H7 (cell line): ENCODE measurements at regions not wholly inside any gene's neighbourhood (a gene's known extent, or its start where the extent isn't known, plus 50 kb on each side); places are given as distances from the start of the nearest gene placed in this dataset.

Experiments
- DNase-seq: peaks from one replicate; pipeline ENCODE4 v3.0.0; 2012
- H3K27me3 ChIP-seq: 2 replicates; pipeline ENCODE4 v1.6.0; 2011; ENCODE audit warnings: mild to moderate bottlenecking, low read length; ENCODE audit not compliant: control insufficient read depth, insufficient read depth
- H3K36me3 ChIP-seq: replicated peaks from 2 replicates; pipeline ENCODE4 v1.5.1; 2011; ENCODE audit warnings: low read length; ENCODE audit not compliant: control insufficient read depth, insufficient read depth
- H3K4me3 ChIP-seq: 2 replicates; pipeline ENCODE4 v1.5.1; 2011; ENCODE audit warnings: low read depth, mild to moderate bottlenecking, control low read depth, low read length, moderate library complexity; ENCODE audit not compliant: insufficient read depth

GRCh38 chrX:40326186-40326965, 228.6 kb upstream of the BCOR start:
- no peaks in the 10 kb centered on the region for H3K36me3 ChIP-seq
- H3K4me3 ChIP-seq: no peak overlapping the region
- H3K27me3 ChIP-seq: no peaks in the 10 kb centered on the region
- DNase-seq: no peak

- no peak overlapping the region for H3K4me3 ChIP-seq
- DNase-seq: no peak
- no peaks in the 10 kb centered on the region for H3K36me3 ChIP-seq
- no peaks in the 10 kb centered on the region for H3K27me3 ChIP-seq
Observed at GRCh38 chrX:40325161-40325560, 227.4 kb upstream of the BCOR start.

DNA sequence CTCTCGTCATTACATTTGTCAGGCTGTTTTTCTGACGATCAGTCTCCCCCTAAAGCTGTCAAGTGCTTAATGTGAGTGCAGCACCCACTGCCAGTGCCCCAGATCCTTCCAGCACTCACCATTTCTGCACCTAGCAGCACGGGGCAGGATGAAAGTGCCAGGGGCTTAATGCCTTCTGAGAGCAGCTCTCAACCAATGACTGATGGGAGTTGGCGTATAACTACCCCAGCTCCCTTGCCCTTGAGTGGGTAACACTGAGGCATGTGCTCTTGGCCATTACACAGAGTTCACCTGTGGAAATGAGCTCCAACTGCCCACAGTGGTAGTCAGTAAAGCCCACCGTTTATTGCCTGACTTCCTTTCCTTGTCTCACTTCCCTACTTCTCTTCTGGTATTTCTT, 226.2 kb upstream of the BCOR start:
- no peak for DNase-seq
- Histone ChIP-seq H3K27me3 (no peaks in the 10 kb centered on the region), H3K4me3 (no peak overlapping the region), H3K36me3 (no peaks in the 10 kb centered on the region)

DNA sequence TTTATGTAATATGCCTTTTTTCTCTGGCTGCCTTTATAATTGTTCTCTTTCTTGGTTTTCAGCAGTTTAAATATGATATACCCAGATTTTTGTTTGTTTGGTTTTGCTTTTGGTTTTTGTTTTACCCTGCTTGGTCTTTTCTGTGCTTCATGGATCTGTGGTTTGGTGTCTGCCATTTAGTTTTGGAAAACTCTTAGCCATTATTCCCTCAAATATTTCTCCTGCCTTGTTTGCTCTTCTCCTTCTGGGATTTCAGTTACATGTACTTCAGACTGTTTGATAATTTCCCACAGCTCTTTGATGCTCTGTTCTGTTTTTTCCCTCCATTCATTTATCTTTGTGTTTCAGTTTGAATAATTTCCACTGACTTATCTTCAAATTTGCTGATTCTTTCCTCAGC, 223.1 kb upstream of the BCOR start:
- H3K4me3 ChIP-seq: no peak overlapping the region
- no peak for DNase-seq
- H3K27me3 ChIP-seq: no peaks in the 10 kb centered on the region
- H3K36me3 ChIP-seq: no peaks in the 10 kb centered on the region

DNA sequence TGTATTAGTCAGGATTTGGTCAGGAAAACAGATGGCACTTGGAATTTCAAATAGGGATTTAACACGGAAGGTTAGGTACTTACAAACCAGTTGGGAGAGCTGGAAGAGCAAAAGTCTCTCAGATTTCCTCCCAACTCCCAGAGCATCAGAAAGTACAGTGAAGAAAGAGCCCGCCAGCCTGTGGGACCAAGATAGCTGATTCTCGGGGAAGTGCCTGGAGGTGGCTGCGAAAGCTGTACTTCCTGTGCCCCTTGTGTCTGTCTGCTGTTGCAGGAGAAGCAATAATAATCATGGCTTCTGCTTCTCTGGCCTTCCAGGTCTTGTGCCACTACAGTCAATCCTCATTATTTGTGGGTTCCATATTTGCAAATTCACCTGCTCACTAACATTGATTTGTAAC, 221.0 kb upstream of the BCOR start:
- no peak for DNase-seq
- no peak overlapping the region for H3K4me3 ChIP-seq
- no peaks in the 10 kb centered on the region for H3K36me3 ChIP-seq
- H3K27me3 ChIP-seq: no peaks in the 10 kb centered on the region

DNA sequence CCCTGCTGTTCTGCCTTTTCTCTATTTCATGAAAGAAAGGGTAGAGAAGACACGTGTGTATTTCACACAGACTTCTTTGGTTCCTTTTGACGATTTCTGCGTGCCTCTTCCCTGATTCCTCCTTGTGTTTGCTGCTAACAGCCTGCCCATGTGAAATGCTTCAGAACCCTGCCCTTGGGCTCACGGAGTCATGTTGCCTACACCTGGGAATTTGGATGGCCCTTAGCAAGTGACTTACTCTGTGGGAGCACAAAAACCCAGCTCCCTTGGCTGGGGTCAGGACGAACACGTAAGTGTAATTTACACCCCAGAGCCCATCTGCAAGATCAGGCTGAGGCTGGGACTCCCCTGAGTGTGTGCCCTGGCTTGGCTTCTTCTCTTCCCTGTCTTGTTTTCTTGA, 220.3 kb upstream of the BCOR start:
- H3K27me3 ChIP-seq: no peaks in the 10 kb centered on the region
- H3K36me3 ChIP-seq: no peaks in the 10 kb centered on the region
- no peak overlapping the region for H3K4me3 ChIP-seq
- no peak for DNase-seq

GRCh38 chrX:40316502-40316901, 218.7 kb upstream of the BCOR start:
- H3K36me3 ChIP-seq: no peaks in the 10 kb centered on the region
- DNase-seq: no peak
- H3K27me3 ChIP-seq: no peaks in the 10 kb centered on the region
- H3K4me3 ChIP-seq: no peak overlapping the region

DNA sequence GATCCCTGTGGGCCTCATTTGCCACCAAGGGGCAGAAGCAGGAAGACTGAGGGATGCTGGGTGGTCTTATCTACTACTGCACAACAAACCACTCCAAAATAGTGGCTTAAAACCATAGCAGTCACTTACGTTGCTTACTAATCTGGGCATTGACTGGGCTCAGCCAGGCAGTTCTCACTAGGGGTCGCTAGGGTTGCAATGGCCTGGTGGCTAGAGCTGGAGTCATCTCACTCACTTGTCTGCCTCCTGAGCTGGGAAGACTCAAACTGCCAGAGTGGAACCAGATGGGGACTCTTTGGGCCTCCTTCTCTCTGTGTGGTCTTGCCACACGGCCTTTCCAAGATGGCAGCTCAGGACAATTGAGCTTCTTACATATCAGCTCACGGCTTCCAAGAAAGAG, 216.3 kb upstream of the BCOR start:
- no peaks in the 10 kb centered on the region for H3K36me3 ChIP-seq
- DNase-seq: peak; percentile 68
- H3K27me3 ChIP-seq: no peaks in the 10 kb centered on the region
- no peak overlapping the region for H3K4me3 ChIP-seq

- no peak overlapping the region for H3K4me3 ChIP-seq
- no peak for DNase-seq
- no peaks in the 10 kb centered on the region for H3K27me3 ChIP-seq
- no peaks in the 10 kb centered on the region for H3K36me3 ChIP-seq
Observed at GRCh38 chrX:40313269-40313668, 215.5 kb upstream of the BCOR start.

DNA sequence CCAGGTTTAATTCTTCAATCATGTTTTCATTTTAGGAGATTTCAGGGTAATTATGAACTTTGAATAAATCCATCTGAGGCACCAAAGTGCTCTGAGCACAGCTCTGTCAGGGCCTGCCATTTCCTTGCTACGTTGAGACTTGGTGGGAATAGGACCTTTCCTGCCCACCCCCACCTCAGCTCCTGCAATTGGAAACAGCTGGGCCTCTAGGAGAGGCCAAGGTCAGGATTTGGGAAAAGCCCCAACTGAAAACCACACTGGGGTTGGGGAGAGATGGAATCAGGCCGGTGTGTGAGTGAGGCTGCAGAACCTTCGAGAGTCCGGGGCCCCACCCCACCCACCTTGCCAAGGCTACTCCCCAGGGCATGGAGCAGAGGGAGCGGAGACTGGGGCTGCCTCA, 212.7 kb upstream of the BCOR start:
- no peaks in the 10 kb centered on the region for H3K36me3 ChIP-seq
- H3K27me3 ChIP-seq: no peaks in the 10 kb centered on the region
- H3K4me3 ChIP-seq: no peak overlapping the region
- DNase-seq: no peak

GRCh38 chrX:40310016-40310415, 212.3 kb upstream of the BCOR start:
- no peaks in the 10 kb centered on the region for H3K27me3 ChIP-seq
- no peak for DNase-seq
- no peaks in the 10 kb centered on the region for H3K36me3 ChIP-seq
- no peak overlapping the region for H3K4me3 ChIP-seq

DNA sequence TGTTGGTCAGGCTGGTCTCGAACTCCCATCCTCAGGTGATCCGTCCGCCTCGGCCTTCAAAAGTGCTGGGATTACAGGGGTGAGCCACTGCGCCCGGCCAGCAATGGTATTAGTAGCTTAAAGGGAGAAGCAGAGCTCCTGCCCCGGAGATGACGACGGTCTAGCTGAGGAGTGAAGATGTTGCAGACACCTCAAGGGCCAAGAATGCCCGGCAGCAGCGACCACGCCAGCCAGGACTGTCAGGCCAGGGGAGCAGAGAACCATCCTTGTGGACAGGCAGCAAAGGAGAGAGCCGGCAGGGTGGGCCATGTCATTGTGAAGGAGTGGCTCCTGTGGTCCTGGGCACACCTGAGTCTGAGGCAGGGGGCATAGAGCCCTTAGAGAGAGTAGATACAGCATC, 210.1 kb upstream of the BCOR start:
- no peaks in the 10 kb centered on the region for H3K27me3 ChIP-seq
- H3K4me3 ChIP-seq: no peak overlapping the region
- no peak for DNase-seq
- H3K36me3 ChIP-seq: no peaks in the 10 kb centered on the region

DNA sequence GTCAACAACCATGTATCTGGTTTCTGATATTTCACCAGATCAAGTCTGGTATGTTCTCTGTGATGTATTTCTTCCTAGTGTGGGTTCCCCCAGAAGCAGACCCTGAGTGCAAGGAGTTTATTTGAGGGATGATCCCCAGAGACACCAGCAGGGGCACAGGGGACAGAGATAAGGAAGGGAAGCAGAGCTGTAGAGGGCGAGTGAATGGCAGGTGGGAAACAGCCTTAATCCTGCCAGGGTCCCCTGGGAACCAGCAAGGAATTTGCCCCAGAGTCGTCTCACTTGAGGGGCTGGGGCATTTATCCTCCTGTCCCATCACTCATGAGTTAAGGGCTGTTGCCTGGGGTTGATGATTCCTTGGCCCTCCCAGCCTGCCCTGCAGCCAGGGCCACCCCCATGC, 206.4 kb upstream of the BCOR start:
- no peaks in the 10 kb centered on the region for H3K36me3 ChIP-seq
- H3K27me3 ChIP-seq: no peaks in the 10 kb centered on the region
- H3K4me3 ChIP-seq: no peak overlapping the region
- DNase-seq: peak; percentile 62

- no peak for DNase-seq
- H3K27me3 ChIP-seq: no peaks in the 10 kb centered on the region
- H3K36me3 ChIP-seq: no peaks in the 10 kb centered on the region
- no peak overlapping the region for H3K4me3 ChIP-seq
Observed at GRCh38 chrX:40303256-40304077, 205.7 kb upstream of the BCOR start.

- H3K4me3 ChIP-seq: no peak overlapping the region
- H3K27me3 ChIP-seq: no peaks in the 10 kb centered on the region
- no peak for DNase-seq
- H3K36me3 ChIP-seq: no peaks in the 10 kb centered on the region
Observed at GRCh38 chrX:40300286-40300890, 202.6 kb upstream of the BCOR start.
